PC-3 (cell line): ENCODE measurements at regions not wholly inside any gene's neighbourhood (a gene's known extent, or its start where the extent isn't known, plus 50 kb on each side); places are given as distances from the start of the nearest gene placed in this dataset.

Experiments used
- ATAC-seq: fragments of 200-7000 bp; cut with Tn5 transposase; 2 replicates; pipeline ENCODE4 v1.9.1; 2020; ENCODE audit warnings: mild to moderate bottlenecking, moderate library complexity
- BruUV-seq: library from RNA; stranded (reverse); fragments of 400-500 nt; replicated peaks from 2 replicates; lab custom pipeline; 2021; lab: Mats Ljungman, UMichigan
- CTCF ChIA-PET: fragments of 300-600 bp; sonication (Branson Sonifier 250); formaldehyde crosslinking; loops from one replicate; lab custom pipeline; 2022; ENCODE audit warnings: antibody characterized with exemption; lab: Charles Lee
- POLR2A ChIA-PET: fragments of 300-600 bp; sonication (Branson Sonifier 250); formaldehyde crosslinking; loops from one replicate; lab custom pipeline; 2022; ENCODE audit warnings: antibody characterized with exemption; ENCODE audit not compliant: unreplicated experiment; lab: Charles Lee
- DNase-seq: peaks from one replicate; pipeline ENCODE4 v3.0.0-alpha.2; 2015
- H2AFZ ChIP-seq: fragments of 300-600 bp; sonication (generic); 2 replicates; pipeline ENCODE4 v1.6.0; 2016; ENCODE audit warnings: antibody characterized with exemption, low read length
- H3F3A ChIP-seq: fragments of 300-600 bp; sonication (generic); one replicate; pipeline ENCODE4 v1.6.0; 2017; ENCODE audit warnings: antibody characterized with exemption, low read length, control low read depth, mild to moderate bottlenecking; ENCODE audit not compliant: unreplicated experiment
- H3K27ac ChIP-seq: fragments of 300-600 bp; sonication (generic); 2 replicates; pipeline ENCODE4 v1.5.1; 2016; ENCODE audit warnings: mild to moderate bottlenecking, low read length
- H3K27me3 ChIP-seq: fragments of 300-600 bp; sonication (generic); 2 replicates; pipeline ENCODE4 v1.6.1; 2016; ENCODE audit warnings: low read length, mixed read lengths
- H3K36me3 ChIP-seq: fragments of 300-600 bp; sonication (generic); 2 replicates; pipeline ENCODE4 v1.6.1; 2016; ENCODE audit warnings: low read depth, mixed run types, low read length, mixed read lengths
- H3K4me1 ChIP-seq: fragments of 300-600 bp; sonication (generic); 2 replicates; pipeline ENCODE4 v1.5.1; 2016; ENCODE audit warnings: low read length; ENCODE audit not compliant: insufficient read depth
- H3K4me2 ChIP-seq: fragments of 300-600 bp; sonication (generic); 2 replicates; pipeline ENCODE4 v1.6.0; 2016; ENCODE audit warnings: low read length
- H3K4me3 ChIP-seq: fragments of 300-600 bp; sonication (generic); 2 replicates; pipeline ENCODE4 v1.5.1; 2016; ENCODE audit warnings: mild to moderate bottlenecking, low read length, mixed read lengths
- H3K79me2 ChIP-seq: fragments of 300-600 bp; sonication (generic); 2 replicates; pipeline ENCODE4 v1.6.1; 2017; ENCODE audit warnings: low read length, mixed read lengths
- H3K9ac ChIP-seq: fragments of 300-600 bp; sonication (generic); 2 replicates; pipeline ENCODE4 v1.6.0; 2016; ENCODE audit warnings: mild to moderate bottlenecking, low read length
- H3K9me2 ChIP-seq: fragments of 300-600 bp; sonication (generic); replicated peaks from 2 replicates; pipeline ENCODE4 v1.6.1; 2016; ENCODE audit warnings: mixed run types, low read length, mixed read lengths
- H3K9me3 ChIP-seq: fragments of 300-600 bp; sonication (generic); 2 replicates; pipeline ENCODE4 v1.6.1; 2016; ENCODE audit warnings: low read length, mixed read lengths
- H4K20me1 ChIP-seq: fragments of 300-600 bp; sonication (generic); 2 replicates; pipeline ENCODE4 v1.6.1; 2016; ENCODE audit warnings: low read length, mixed read lengths
- EZH2 ChIP-seq: fragments of 300-600 bp; sonication (generic); IDR thresholded peaks from one replicate; pipeline ENCODE4 v1.6.1; 2017; ENCODE audit warnings: antibody characterized with exemption, mild to moderate bottlenecking, low read length; ENCODE audit not compliant: unreplicated experiment
- EZH2phosphoT487 ChIP-seq: fragments of 300-600 bp; sonication (generic); IDR thresholded peaks from 2 replicates; pipeline ENCODE4 v1.6.1; 2018; ENCODE audit warnings: mild to moderate bottlenecking, antibody characterized with exemption, low read length, borderline replicate concordance
- intact Hi-C: fragments of 100-400 bp; cut with micrococcal nuclease; formaldehyde crosslinking; loops from 2 replicates; pipeline ENCODE4 v1.9.0; 2023
- TF ChIP-seq, protein P1 (sequence below): fragments of 300-600 bp; sonication (generic); conservative IDR thresholded peaks from 2 replicates; pipeline ENCODE4 v1.5.1; 2017; ENCODE audit warnings: antibody characterized with exemption, low read depth, mild to moderate bottlenecking, low read length

DNA sequence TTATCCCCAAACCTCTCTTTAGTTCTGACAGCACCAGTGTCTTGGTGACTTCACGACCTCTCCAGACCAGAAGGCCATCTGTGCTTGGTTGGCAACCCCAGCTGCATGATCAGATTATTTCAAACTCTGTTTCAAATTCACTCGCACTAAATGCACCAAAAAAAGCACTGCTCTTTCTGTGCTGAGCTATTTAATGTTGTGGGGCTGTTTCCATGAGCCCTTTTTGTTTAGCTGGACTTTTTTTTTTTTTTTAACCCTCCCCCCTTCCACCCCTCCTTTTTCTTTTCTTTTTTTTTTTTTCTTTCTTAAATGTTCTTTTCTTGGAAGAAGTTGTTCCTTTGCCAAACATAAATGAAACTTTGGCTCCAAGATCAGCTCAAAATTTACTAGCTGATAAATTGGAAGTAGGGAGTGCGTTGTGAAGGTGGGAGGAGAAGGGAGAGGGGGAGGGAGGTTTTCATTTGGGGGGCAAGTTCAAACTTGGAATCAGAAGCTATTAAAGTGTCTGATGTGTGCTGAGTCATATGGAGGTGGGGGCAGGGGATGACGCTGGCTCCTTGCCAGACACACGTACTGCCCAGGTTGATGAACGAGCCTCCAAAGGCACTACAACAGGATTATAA lies 543.0 kb upstream of the TNP1 start:
- Histone ChIP-seq H3K4me2 (peak overlapping the region; percentile 42), H3K9ac (no peak overlapping the region), H3K4me1 (peaks cover 13% of the 10 kb centered on the region), H3K9me2 (no peaks in the 10 kb centered on the region), H3K36me3 (no peaks in the 10 kb centered on the region), H3K79me2 (no peaks in the 10 kb centered on the region), H3K27me3 (no peaks in the 10 kb centered on the region), H3K4me3 (no peak overlapping the region), H3K27ac (no peak overlapping the region), H3K9me3 (no peaks in the 10 kb centered on the region), H2AFZ (no peak overlapping the region), H3F3A (no peaks in the 10 kb centered on the region), H4K20me1 (no peaks in the 10 kb centered on the region)
- TF ChIP-seq, protein P1, sequence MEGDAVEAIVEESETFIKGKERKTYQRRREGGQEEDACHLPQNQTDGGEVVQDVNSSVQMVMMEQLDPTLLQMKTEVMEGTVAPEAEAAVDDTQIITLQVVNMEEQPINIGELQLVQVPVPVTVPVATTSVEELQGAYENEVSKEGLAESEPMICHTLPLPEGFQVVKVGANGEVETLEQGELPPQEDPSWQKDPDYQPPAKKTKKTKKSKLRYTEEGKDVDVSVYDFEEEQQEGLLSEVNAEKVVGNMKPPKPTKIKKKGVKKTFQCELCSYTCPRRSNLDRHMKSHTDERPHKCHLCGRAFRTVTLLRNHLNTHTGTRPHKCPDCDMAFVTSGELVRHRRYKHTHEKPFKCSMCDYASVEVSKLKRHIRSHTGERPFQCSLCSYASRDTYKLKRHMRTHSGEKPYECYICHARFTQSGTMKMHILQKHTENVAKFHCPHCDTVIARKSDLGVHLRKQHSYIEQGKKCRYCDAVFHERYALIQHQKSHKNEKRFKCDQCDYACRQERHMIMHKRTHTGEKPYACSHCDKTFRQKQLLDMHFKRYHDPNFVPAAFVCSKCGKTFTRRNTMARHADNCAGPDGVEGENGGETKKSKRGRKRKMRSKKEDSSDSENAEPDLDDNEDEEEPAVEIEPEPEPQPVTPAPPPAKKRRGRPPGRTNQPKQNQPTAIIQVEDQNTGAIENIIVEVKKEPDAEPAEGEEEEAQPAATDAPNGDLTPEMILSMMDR: no peak
- TF ChIP-seq EZH2phosphoT487 (no peak), EZH2 (no peak)
- POLR2A ChIA-PET: no interaction called here
- no TSS peak for BruUV-seq
- intact Hi-C loops: no loop called here
- CTCF ChIA-PET: interaction anchor here (0.6 kb wide), 1 partner anchor 236 kb away, joined by 6 read pairs; no protein-coding TSS in a partner anchor
- DNase-seq: peak; percentile 68
- no peak; the same call in 1 of the 2 replicates for ATAC-seq

DNA sequence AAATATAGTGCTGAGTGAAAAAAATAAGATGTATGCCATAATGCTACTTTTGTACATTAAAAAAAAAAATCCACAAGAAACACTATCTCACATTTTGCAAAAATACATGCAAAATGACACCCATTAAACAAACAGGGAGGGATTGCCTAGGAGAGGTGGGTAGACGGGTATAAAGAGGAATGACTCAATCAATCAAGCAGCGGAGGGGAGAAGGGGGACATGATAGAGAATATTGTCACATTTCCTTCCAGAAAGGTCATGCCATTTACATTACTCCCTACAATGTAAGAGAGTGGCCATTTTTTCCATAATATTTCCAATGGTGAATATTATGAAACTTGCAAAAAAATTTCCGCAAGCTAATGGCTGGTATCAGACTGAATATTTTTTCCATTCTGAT lies 542.3 kb upstream of the TNP1 start:
- TF ChIP-seq EZH2phosphoT487: no peak
- TF ChIP-seq EZH2: no peak
- TF ChIP-seq, protein P1: no peak

DNA sequence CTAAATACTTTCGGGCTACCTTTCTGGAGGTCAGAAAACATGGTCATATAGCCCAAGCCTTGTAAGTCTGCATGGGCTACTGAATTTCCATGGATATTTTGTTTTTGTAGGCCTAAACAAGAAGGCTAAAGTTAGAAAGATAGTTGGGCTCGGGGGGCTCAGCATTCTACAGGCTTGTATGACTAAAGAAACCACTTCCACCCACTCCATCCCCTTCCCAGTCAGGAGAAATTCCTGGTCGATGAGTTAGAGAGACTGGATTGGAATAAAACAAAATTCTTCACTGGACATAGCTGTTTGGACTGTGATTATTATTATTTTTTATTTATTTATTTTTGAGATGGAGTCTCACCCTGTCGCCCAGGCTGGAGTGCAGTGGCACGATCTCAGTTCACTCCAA lies 539.4 kb upstream of the TNP1 start:
- no peak overlapping the region for H2AFZ ChIP-seq
- DNase-seq: peak; percentile 18
- H3K9me2 ChIP-seq: no peaks in the 10 kb centered on the region
- H4K20me1 ChIP-seq: no peaks in the 10 kb centered on the region
- peaks cover 33% of the 10 kb centered on the region for H3K4me1 ChIP-seq
- H3K9me3 ChIP-seq: no peaks in the 10 kb centered on the region
- H3K27ac ChIP-seq: no peak overlapping the region
- H3F3A ChIP-seq: no peaks in the 10 kb centered on the region
- H3K9ac ChIP-seq: no peak overlapping the region
- H3K27me3 ChIP-seq: no peaks in the 10 kb centered on the region
- CTCF ChIA-PET: no interaction called here
- no peak for ATAC-seq
- H3K4me3 ChIP-seq: no peak overlapping the region
- no peak overlapping the region for H3K4me2 ChIP-seq
- H3K36me3 ChIP-seq: no peaks in the 10 kb centered on the region
- BruUV-seq: no TSS peak
- no peaks in the 10 kb centered on the region for H3K79me2 ChIP-seq
- TF ChIP-seq EZH2phosphoT487: no peak
- no peak for TF ChIP-seq EZH2
- TF ChIP-seq, protein P1: no peak
- POLR2A ChIA-PET: no interaction called here
- intact Hi-C loops: no loop called here

More for the DNA sequence above, 542.3 kb upstream of the TNP1 start:
- ChIA-PET CTCF (no interaction called here), POLR2A (no interaction called here)
- Histone ChIP-seq H3K9ac (no peak overlapping the region), H3K79me2 (no peaks in the 10 kb centered on the region), H2AFZ (no peak overlapping the region), H3K4me1 (peaks cover 13% of the 10 kb centered on the region), H3K4me3 (no peak overlapping the region), H3F3A (no peaks in the 10 kb centered on the region), H4K20me1 (no peaks in the 10 kb centered on the region), H3K27me3 (no peaks in the 10 kb centered on the region), H3K9me2 (no peaks in the 10 kb centered on the region), H3K36me3 (no peaks in the 10 kb centered on the region), H3K4me2 (no peak overlapping the region), H3K27ac (no peak overlapping the region), H3K9me3 (no peaks in the 10 kb centered on the region)
- no TSS peak for BruUV-seq
- ATAC-seq: no peak
- intact Hi-C loops: no loop called here
- no peak for DNase-seq
